H9 (cell line): ENCODE measurements at regions not wholly inside any gene's neighbourhood (a gene's known extent, or its start where the extent isn't known, plus 50 kb on each side); places are given as distances from the start of the nearest gene placed in this dataset.

ENCODE experiments used
- DNase-seq: peaks from one replicate; pipeline ENCODE4 v3.0.0-alpha.2; 2017
- H2AFZ ChIP-seq: one replicate; pipeline ENCODE4 v1.6.1; 2013; ENCODE audit warnings: mild to moderate bottlenecking, low read length, control low read depth, moderate library complexity
- H2AK5ac ChIP-seq: 2 replicates; pipeline ENCODE4 v1.6.1; 2013; ENCODE audit warnings: low read length, control low read depth, mixed read lengths; ENCODE audit not compliant: insufficient read length
- H2BK120ac ChIP-seq: one replicate; pipeline ENCODE4 v1.6.1; 2013; ENCODE audit warnings: low read depth, mild to moderate bottlenecking, low read length, control low read depth, inconsistent platforms; ENCODE audit not compliant: poor library complexity, severe bottlenecking
- H2BK12ac ChIP-seq: 2 replicates; pipeline ENCODE4 v1.6.1; 2013; ENCODE audit warnings: low read length, control low read depth, mixed read lengths, low read depth; ENCODE audit not compliant: insufficient read length
- H2BK15ac ChIP-seq: 2 replicates; pipeline ENCODE4 v1.6.1; 2013; ENCODE audit warnings: low read depth, low read length, control low read depth
- H2BK20ac ChIP-seq: one replicate; pipeline ENCODE4 v1.6.1; 2013; ENCODE audit warnings: low read depth, mild to moderate bottlenecking, low read length, control low read depth, inconsistent platforms; ENCODE audit not compliant: poor library complexity, severe bottlenecking
- H2BK5ac ChIP-seq: 2 replicates; pipeline ENCODE4 v1.6.1; 2013; ENCODE audit warnings: low read length, control low read depth, mixed read lengths; ENCODE audit not compliant: insufficient read length
- H3K14ac ChIP-seq: 2 replicates; pipeline ENCODE4 v1.6.1; 2013; ENCODE audit warnings: low read length, control low read depth; ENCODE audit not compliant: insufficient read depth
- H3K18ac ChIP-seq: 2 replicates; pipeline ENCODE4 v1.6.1; 2013; ENCODE audit warnings: low read depth, mild to moderate bottlenecking, mixed read lengths, low read length, control low read depth; ENCODE audit not compliant: insufficient read length
- H3K23ac ChIP-seq: 2 replicates; pipeline ENCODE4 v1.6.1; 2013; ENCODE audit warnings: low read length, control low read depth, mixed read lengths, low read depth; ENCODE audit not compliant: insufficient read length
- H3K23me2 ChIP-seq: 2 replicates; pipeline ENCODE4 v1.6.1; 2013; ENCODE audit warnings: low read depth, mild to moderate bottlenecking, mixed read lengths, low read length, control low read depth; ENCODE audit not compliant: insufficient read length, poor library complexity, severe bottlenecking
- H3K27ac ChIP-seq: 2 replicates; pipeline ENCODE4 v1.5.1; 2013; ENCODE audit warnings: low read length, control low read depth, mixed read lengths, low read depth; ENCODE audit not compliant: insufficient read length
- H3K27me3 ChIP-seq: 2 replicates; pipeline ENCODE4 v1.6.1; 2013; ENCODE audit warnings: low read length, control low read depth, inconsistent platforms; ENCODE audit not compliant: insufficient read depth
- H3K4ac ChIP-seq: 2 replicates; pipeline ENCODE4 v1.6.1; 2013; ENCODE audit warnings: low read depth, mild to moderate bottlenecking, control low read depth, inconsistent platforms, low read length, moderate library complexity
- H3K4me1 ChIP-seq: 2 replicates; pipeline ENCODE4 v1.6.1; 2013; ENCODE audit warnings: low read length, control low read depth, inconsistent platforms; ENCODE audit not compliant: insufficient read depth
- H3K4me2 ChIP-seq: 2 replicates; pipeline ENCODE4 v1.6.1; 2013; ENCODE audit warnings: low read length, control low read depth, mixed read lengths; ENCODE audit not compliant: insufficient read length, insufficient read depth
- H3K56ac ChIP-seq: 2 replicates; pipeline ENCODE4 v1.6.1; 2013; ENCODE audit warnings: low read depth, mild to moderate bottlenecking, mixed read lengths, low read length, control low read depth; ENCODE audit not compliant: insufficient read length
- H3K79me1 ChIP-seq: 2 replicates; pipeline ENCODE4 v1.6.1; 2013; ENCODE audit warnings: low read depth, mild to moderate bottlenecking, moderate library complexity, low read length, control low read depth, inconsistent platforms; ENCODE audit not compliant: insufficient read depth, poor library complexity, severe bottlenecking
- H3K79me2 ChIP-seq: 2 replicates; pipeline ENCODE4 v1.6.1; 2013; ENCODE audit warnings: low read length, control low read depth, inconsistent platforms; ENCODE audit not compliant: insufficient read depth
- H3K9ac ChIP-seq: 2 replicates; pipeline ENCODE4 v1.6.1; 2013; ENCODE audit warnings: low read length, control low read depth, mixed read lengths; ENCODE audit not compliant: insufficient read length; ENCODE audit errors: extremely low read depth
- H3K9me3 ChIP-seq: one replicate; pipeline ENCODE4 v1.6.1; 2013; ENCODE audit warnings: low read depth, low read length, inconsistent platforms; ENCODE audit not compliant: control insufficient read depth
- H3T11ph ChIP-seq: one replicate; pipeline ENCODE4 v1.6.1; 2013; ENCODE audit warnings: mild to moderate bottlenecking, low read length, control low read depth, inconsistent platforms
- H4K20me1 ChIP-seq: one replicate; pipeline ENCODE4 v1.6.1; 2013; ENCODE audit not compliant: control insufficient read depth, insufficient read length, insufficient read depth
- H4K5ac ChIP-seq: 2 replicates; pipeline ENCODE4 v1.6.1; 2013; ENCODE audit warnings: low read depth, mild to moderate bottlenecking, mixed read lengths, low read length, control low read depth; ENCODE audit not compliant: insufficient read length
- H4K8ac ChIP-seq: replicated peaks from 2 replicates; pipeline ENCODE4 v1.6.1; 2013; ENCODE audit warnings: low read length, control low read depth, mixed read lengths, low read depth; ENCODE audit not compliant: insufficient read length
- H4K91ac ChIP-seq: 2 replicates; pipeline ENCODE4 v1.6.1; 2013; ENCODE audit warnings: low read depth, mild to moderate bottlenecking, moderate library complexity, mixed read lengths, low read length, control low read depth; ENCODE audit not compliant: insufficient read length
- H3K27ac Mint-ChIP-seq, 3 experiments: 2 replicates in 2 of 3; 3 replicates in 1 of 3; pipeline ENCODE4 v1.8.0; 2020 to 2021; ENCODE audit warnings: mixed read lengths in 3 of 3, mild to moderate bottlenecking in 1 of 3, moderate library complexity in 1 of 3
- H3K27me3 Mint-ChIP-seq: 2 replicates; pipeline ENCODE4 v1.8.0; 2021; ENCODE audit warnings: low read depth, mild to moderate bottlenecking, moderate library complexity, mixed read lengths
- H3K36me3 Mint-ChIP-seq, 3 experiments: 2 replicates in 2 of 3; 3 replicates in 1 of 3; pipeline ENCODE4 v1.8.0; 2020 to 2021; ENCODE audit warnings: low read depth in 3 of 3, mixed read lengths in 3 of 3; ENCODE audit not compliant: insufficient read depth in 1 of 3
- H3K4me1 Mint-ChIP-seq, 2 experiments: 2 replicates each; pipeline ENCODE4 v1.8.0; 2020; ENCODE audit warnings: mixed read lengths in 2 of 2
- H3K4me3 Mint-ChIP-seq, 2 experiments: 2 replicates in 1 of 2; 3 replicates in 1 of 2; pipeline ENCODE4 v1.8.0; 2020 to 2021; ENCODE audit warnings: mild to moderate bottlenecking in 2 of 2, mixed read lengths in 2 of 2, moderate library complexity in 1 of 2
- H3K9me3 Mint-ChIP-seq, 2 experiments: 2 replicates in 1 of 2; 3 replicates in 1 of 2; pipeline ENCODE4 v1.8.0; 2020; ENCODE audit warnings: mild to moderate bottlenecking in 2 of 2, mixed read lengths in 2 of 2, moderate library complexity in 1 of 2
- WGBS: extraction: QIAGEN DNeasy Blood & Tissue Kit; methylation state at CpG from one replicate; pipeline ENCODE4 v1.1.7; 2013; ENCODE audit warnings: missing lambda C conversion rate, low lambda C conversion rate, mixed read lengths; ENCODE audit not compliant: insufficient read length; ENCODE audit errors: extremely low coverage; 5-methylcytosine and 5-hydroxymethylcytosine counted together
- TF ChIP-seq, protein P1 (sequence below): fragments of 200-600 bp; sonication (generic); conservative IDR thresholded peaks from 3 replicates; pipeline ENCODE4 v1.8.0; 2021; ENCODE audit warnings: antibody characterized with exemption, mild to moderate bottlenecking

- Histone ChIP-seq H3K79me2 (no peaks in the 10 kb centered on the region), H3K4ac (no peak overlapping the region), H4K5ac (no peak overlapping the region), H2BK12ac (no peak overlapping the region), H3K9me3 (no peaks in the 10 kb centered on the region), H3K4me1 (no peaks in the 10 kb centered on the region), H4K91ac (no peak overlapping the region), H3K27me3 (no peaks in the 10 kb centered on the region), H3K27ac (no peak overlapping the region), H3K23ac (no peak overlapping the region), H4K20me1 (no peaks in the 10 kb centered on the region), H2BK5ac (no peak overlapping the region), H4K8ac (no peak overlapping the region), H3K14ac (no peak overlapping the region), H3K18ac (no peak overlapping the region), H2AK5ac (no peak overlapping the region), H3K56ac (no peak overlapping the region), H3T11ph (no peak overlapping the region), H2BK15ac (no peak overlapping the region), H3K9ac (no peak overlapping the region), H2BK20ac (no peak overlapping the region), H2BK120ac (no peak overlapping the region), H3K4me2 (no peak overlapping the region), H2AFZ (no peak overlapping the region), H3K79me1 (no peaks in the 10 kb centered on the region), H3K23me2 (no peaks in the 10 kb centered on the region)
- TF ChIP-seq, protein P1, sequence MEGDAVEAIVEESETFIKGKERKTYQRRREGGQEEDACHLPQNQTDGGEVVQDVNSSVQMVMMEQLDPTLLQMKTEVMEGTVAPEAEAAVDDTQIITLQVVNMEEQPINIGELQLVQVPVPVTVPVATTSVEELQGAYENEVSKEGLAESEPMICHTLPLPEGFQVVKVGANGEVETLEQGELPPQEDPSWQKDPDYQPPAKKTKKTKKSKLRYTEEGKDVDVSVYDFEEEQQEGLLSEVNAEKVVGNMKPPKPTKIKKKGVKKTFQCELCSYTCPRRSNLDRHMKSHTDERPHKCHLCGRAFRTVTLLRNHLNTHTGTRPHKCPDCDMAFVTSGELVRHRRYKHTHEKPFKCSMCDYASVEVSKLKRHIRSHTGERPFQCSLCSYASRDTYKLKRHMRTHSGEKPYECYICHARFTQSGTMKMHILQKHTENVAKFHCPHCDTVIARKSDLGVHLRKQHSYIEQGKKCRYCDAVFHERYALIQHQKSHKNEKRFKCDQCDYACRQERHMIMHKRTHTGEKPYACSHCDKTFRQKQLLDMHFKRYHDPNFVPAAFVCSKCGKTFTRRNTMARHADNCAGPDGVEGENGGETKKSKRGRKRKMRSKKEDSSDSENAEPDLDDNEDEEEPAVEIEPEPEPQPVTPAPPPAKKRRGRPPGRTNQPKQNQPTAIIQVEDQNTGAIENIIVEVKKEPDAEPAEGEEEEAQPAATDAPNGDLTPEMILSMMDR = no peak
- Mint-ChIP-seq H3K4me3 (no peak overlapping the region), H3K4me1 (no peaks in the 10 kb centered on the region), H3K27ac (no peak overlapping the region), H3K36me3 (no peaks in the 10 kb centered on the region; a peak in 1 of 7 replicates), H3K9me3 (peaks cover 53% of the 10 kb centered on the region in 2 experiments), H3K27me3 (no peaks in the 10 kb centered on the region; the same call in 1 of the 2 replicates)
- no peak for DNase-seq
- WGBS = no CpG with 5 or more reads among the region's 1 CpG
Observed at GRCh38 chrX:10979956-10980355, 131.2 kb upstream of the HCCS start.
